ENCODE measurements at regions not wholly inside any gene's neighbourhood (a gene's known extent, or its start where the extent isn't known, plus 50 kb on each side); places are given as distances from the start of the nearest gene placed in this dataset.

DNA sequence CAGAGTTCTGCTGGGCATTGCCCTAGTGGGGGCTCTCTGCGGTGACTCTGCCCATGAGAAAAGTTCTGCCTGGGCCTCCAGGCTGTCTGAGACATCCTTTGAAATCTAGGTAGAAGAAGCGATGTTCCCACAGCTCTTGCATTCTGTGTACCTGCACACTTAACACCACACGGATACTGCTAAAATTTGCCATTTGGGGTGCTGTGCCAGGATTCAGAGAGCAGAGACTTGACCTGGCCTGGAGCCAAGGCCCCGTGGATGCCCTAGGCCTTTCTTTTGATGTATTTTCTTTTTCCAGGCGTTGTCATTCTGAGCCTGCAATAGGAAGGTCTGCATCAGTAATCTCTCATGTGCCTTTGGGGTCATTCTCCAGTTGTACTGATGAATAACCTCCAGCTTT, 89.3 kb upstream of the IL12B start:
- DNase-seq (ENCODE audit: extremely low read depth, low read depth): no peak
- H3K4me3 ChIP-seq (replicated peaks; ENCODE audit: low read depth, low read length): no peak overlapping the region
- TF ChIP-seq, protein P1, sequence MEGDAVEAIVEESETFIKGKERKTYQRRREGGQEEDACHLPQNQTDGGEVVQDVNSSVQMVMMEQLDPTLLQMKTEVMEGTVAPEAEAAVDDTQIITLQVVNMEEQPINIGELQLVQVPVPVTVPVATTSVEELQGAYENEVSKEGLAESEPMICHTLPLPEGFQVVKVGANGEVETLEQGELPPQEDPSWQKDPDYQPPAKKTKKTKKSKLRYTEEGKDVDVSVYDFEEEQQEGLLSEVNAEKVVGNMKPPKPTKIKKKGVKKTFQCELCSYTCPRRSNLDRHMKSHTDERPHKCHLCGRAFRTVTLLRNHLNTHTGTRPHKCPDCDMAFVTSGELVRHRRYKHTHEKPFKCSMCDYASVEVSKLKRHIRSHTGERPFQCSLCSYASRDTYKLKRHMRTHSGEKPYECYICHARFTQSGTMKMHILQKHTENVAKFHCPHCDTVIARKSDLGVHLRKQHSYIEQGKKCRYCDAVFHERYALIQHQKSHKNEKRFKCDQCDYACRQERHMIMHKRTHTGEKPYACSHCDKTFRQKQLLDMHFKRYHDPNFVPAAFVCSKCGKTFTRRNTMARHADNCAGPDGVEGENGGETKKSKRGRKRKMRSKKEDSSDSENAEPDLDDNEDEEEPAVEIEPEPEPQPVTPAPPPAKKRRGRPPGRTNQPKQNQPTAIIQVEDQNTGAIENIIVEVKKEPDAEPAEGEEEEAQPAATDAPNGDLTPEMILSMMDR (IDR thresholded peaks at IDR 0.05; ENCODE audit: low read depth, low read length, missing control alignments): no peak

DNA sequence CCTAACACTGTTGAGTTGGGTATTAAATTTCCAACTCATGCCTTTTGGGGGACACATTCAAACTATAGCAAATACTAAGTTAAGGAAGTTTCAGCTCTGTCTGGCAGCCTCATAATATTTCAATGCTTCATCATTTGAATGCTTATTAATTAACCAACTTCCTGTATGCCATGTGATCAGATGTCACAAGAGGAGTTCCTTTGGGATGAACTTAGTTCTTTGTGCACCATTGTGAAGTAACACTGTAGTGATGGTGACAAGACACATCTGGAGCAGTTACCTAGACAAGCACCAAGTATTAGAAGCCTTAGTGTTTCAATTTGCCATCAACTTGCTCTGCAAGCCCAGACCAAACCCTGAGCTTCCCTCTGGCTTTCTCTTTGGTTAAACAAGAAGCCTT, 90.7 kb upstream of the IL12B start:
- no peak for DNase-seq (ENCODE audit: extremely low read depth, low read depth)
- TF ChIP-seq, protein P1 (IDR thresholded peaks at IDR 0.05; ENCODE audit: low read depth, low read length, missing control alignments): no peak
- no peak overlapping the region for H3K4me3 ChIP-seq (replicated peaks; ENCODE audit: low read depth, low read length)

DNA sequence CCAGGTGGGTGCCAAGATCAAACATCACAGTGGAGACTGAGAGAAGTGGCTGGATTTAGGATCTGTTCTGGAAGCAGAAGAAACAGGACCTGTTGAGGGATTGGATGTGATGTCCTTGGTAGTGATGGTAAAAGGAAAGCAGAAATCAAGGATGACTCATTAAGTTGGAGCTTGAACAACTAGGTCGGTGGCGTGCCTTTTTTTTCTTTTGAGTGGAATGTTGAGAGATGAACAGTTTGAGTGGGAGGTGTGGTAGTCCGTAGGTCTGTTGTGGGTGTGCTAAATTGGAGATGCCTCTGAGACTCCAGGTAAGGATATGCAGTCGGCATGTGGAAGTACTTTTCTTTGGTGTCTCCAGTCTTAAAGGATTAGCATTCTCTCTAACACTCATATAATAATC, 92.1 kb upstream of the IL12B start:
- no peak overlapping the region for H3K4me3 ChIP-seq (replicated peaks; ENCODE audit: low read depth, low read length)
- TF ChIP-seq, protein P1 (IDR thresholded peaks at IDR 0.05; ENCODE audit: low read depth, low read length, missing control alignments): no peak
- DNase-seq (ENCODE audit: extremely low read depth, low read depth): no peak

DNA sequence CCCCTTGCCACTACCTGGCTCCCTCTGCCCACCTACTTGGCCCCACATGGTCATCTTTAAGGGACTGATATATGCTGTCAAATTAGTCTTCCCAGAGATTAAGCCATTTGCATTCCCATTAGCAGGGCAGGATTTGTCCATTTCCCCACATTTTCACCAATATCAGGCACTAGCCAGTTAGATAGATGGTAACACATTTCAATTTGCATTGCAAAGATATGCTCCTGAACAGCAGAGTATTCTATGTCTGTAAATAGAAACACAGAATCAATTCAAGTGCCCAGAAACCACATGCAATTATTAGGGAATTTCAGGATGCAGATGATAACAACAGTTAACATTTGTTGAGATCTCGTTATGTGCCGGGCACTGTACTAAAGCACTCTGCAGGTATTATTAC, 92.6 kb upstream of the IL12B start:
- H3K4me3 ChIP-seq (replicated peaks; ENCODE audit: low read depth, low read length): no peak overlapping the region
- TF ChIP-seq, protein P1 (IDR thresholded peaks at IDR 0.05; ENCODE audit: low read depth, low read length, missing control alignments): no peak
- DNase-seq (ENCODE audit: extremely low read depth, low read depth): no peak

DNA sequence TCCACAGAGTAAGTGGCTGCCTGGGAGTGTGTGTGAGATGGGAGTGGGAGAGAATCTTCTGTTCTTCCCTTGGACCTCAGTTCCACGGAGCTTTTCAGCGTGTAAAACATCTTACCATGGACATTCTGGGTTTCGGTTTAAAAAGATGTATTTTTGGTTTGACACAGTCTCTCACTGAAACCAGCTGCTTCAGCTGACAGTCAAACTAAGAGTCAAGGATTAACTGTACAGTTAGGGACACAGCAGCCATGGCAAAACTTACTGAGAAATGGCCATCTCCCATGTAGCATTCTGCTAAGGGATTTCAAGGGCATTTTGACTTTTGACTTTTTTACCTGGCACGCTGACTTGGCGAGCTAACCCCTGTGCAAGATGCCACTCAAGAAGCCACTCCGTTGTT, 93.8 kb upstream of the IL12B start:
- H3K4me3 ChIP-seq (replicated peaks; ENCODE audit: low read depth, low read length): no peak overlapping the region
- no peak for DNase-seq (ENCODE audit: extremely low read depth, low read depth)
- TF ChIP-seq, protein P1 (IDR thresholded peaks at IDR 0.05; ENCODE audit: low read depth, low read length, missing control alignments): no peak

DNA sequence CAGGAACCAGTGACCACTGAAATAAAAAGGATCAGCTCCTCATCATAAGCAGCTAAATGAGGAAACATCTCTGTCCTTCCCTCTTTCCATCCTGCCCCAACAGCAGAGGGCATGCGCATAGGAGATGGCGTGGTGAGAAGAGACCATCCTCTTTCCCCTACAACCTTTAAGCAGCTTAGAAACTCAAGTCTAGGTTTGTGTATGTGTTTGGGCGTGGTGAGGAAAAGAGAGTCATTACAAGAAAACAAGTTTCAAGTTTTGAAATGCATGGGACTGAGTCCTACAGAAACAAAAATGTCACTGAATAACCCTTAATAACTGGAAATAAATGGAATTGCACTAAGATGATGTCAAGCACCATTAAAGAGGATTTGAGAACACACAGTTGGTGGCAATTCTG, 96.4 kb upstream of the IL12B start:
- no peak overlapping the region for H3K4me3 ChIP-seq (replicated peaks; ENCODE audit: low read depth, low read length)
- TF ChIP-seq, protein P1 (IDR thresholded peaks at IDR 0.05; ENCODE audit: low read depth, low read length, missing control alignments): no peak
- no peak for DNase-seq (ENCODE audit: extremely low read depth, low read depth)
